ENCODE measurements at regions not wholly inside any gene's neighbourhood (a gene's known extent, or its start where the extent isn't known, plus 50 kb on each side); places are given as distances from the start of the nearest gene placed in this dataset.

DNA sequence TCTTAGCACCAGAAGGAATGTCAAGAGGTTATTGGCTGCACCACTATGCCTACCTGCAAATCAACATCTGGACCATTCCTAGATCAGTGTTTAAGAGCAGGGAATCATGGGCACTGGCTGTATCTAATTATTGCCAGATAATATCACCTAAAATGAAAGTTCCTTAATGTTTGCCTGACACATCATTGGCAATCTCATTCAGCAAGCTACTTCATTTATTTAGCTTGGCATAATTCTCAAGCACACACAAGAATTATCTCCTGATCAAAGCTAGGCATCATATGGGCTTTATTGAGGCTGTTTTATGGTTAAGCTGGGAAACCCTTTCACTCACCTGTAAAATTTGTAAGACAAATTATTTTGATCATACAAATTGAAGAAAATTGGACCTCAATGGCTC, 581.7 kb downstream of the INHBA start:
- DNase-seq, result no peak

DNA sequence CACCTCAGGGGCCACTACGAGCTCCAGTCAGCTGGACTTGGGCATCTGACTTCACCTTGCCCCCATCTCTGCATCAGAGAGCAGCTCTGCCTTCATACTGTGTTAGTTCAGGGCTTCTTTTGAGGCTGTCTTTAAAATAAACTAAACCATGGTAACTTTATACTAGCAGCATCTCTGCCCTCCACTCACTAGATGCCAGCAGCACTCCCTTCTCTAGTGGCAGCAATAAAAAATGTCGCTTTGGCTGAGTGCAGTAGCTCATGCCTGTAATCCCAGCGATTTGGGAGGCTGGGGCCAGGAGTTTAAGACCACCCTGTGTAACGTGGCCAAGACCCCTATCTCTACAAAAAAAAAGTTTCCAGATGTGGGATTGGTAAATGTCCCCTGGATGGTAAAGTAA, 584.4 kb downstream of the INHBA start:
- no peak for DNase-seq

DNA sequence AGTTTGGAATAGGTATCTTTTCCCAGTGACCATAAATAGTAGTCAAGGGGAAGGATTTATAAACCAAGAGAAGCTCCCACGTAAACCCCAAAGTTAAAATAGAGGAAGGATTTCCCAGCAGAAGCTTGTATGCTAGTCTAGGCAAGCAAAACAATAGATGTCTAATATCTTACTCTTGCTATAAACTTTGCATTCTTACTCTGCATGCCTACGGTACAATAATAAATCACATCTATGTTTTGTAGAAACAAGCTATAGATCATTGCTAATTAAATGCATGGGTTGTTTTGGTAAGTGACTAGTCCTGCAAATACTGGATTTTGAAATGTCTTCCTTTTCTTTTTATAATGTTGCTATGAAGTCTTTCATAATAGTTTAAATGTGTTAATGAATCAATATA, 585.5 kb downstream of the INHBA start:
- DNase-seq, result no peak

- no peak for DNase-seq
Measured at GRCh38 chr7:41116817-41117216, 586.1 kb downstream of the INHBA start.

GRCh38 chr7:41116337-41116736, 586.6 kb downstream of the INHBA start:
- no peak for DNase-seq

DNA sequence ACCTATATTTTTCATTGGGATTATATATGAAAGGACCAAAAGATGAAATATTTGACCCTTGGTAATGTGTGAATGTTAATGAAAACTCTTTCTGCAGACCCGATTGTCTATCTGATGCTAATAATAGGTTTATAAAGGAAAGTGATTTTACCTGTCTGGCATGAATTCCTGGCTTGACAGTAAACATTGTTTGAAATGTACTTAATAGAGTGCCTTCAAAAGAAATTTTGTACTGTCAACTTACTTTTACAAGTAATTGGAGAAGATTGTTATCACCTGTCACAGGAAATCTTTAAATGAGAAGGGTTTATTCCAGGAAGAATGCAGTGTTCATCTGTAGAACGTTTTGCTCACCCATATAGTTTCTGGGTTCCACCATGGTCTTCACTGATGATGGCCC, 588.2 kb downstream of the INHBA start:
- DNase-seq, result no peak

GRCh38 chr7:41114131-41114530, 588.8 kb downstream of the INHBA start:
- DNase-seq, result no peak

DNA sequence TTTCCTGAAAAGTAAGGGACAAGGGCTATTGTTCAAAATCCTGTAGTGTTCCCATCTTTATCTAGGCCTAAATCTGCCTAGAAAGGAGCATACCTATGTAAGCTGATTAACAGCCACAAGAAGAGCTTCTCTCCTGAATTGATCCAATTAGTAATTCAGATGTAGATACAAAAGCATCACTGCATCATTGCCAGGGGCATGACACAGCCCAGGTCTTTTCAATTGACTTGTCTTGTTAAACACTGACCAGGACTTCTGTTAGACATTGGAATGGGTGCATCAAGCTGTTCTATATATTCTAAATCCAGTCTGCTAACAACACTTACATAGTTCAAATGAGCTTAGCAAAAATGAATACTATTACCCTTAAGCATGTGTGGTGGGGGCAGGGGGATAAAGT, 589.2 kb downstream of the INHBA start:
- DNase-seq, result no peak

GRCh38 chr7:41110186-41110585, 592.7 kb downstream of the INHBA start:
- DNase-seq, result no peak

GRCh38 chr7:41108821-41109220, 594.1 kb downstream of the INHBA start:
- DNase-seq, result no peak

GRCh38 chr7:41107938-41108448, 594.9 kb downstream of the INHBA start:
- DNase-seq, result no peak

DNA sequence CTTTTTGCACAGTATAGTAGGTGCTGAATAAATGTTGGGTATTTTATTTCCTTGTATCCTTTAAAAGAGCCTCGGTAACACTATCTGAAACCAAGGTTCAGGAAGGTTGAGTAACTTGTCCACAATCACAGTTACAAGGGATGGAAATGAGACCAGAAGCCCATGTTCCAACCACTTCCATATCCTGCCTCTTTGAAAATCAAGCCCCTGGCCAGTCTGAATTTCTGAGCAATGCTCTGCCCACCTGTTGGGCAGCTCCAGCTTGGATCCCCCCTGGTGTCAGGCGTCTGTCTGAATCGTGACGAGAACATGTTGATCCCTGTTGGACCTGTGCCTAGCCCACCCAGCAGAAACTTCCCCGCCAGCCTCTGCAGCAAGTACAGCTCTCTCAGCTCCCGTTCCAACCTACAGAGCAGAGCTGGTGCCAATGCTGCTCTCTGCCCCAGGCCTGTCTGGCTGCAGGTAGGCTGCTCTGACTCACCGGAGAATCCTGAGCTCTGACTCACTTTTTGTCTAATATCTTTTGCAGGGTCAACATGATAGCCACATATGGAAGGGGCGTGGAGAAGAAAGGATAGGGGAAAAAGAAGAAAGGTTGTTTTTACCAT, 595.5 kb downstream of the INHBA start:
- DNase-seq, result no peak

DNA sequence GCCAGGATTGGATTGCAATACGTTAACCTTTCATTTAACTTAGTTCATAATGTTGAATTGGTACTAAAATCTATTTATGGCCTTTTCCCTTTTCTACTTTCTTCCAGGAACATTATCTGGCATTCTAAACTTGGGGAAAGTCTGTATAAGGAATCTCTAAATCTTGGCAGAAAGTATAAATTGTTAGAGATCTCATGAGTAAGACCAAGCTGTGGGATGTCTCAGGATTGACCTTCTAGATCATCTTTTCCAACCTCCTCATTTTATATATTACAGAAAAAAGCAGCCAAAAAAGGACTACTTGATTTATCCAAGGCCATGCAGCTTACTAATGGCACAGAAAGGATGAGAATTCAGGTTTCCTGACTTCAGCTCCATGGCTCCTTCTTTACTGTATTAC, 598.3 kb downstream of the INHBA start:
- no peak for DNase-seq

GRCh38 chr7:41103331-41103730, 599.6 kb downstream of the INHBA start:
- DNase-seq, result no peak

DNA sequence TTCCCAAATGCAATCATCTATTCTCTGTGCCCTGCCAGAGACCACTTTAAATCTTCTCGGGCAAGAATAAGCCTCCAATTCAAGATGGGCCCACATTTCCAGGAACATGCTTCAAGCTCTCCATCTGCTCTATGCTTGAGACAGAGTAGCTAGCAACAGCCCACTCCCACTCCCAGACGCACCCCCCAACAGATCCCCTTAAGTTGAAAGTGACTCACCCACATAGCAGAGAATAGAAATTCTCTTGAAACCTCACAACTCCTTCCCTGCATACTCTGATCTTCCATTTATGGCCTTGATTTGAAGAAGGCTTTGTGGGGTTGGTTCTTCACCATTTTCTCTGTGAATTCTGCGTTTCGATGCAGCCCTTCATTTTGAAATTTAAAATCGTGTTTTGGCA, 604.0 kb downstream of the INHBA start:
- DNase-seq, result no peak

DNA sequence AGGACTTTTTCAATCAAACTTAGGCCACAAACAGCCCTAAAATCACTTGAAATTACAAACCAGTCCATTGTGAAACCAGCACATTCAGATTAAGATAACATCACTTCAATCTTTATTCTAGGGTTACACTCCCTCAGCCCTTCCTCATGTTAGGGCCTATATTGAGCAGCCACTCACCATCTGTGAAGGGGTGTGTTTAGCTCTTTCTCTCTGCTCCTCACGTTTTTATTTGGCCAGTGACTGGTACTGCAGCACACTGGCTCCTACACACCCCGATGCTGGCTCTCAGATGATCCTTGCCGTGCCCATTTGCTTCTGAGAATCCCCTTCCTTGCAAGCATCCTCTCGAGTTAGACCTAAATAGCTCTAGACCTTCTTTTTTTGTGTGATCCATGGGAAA, 604.5 kb downstream of the INHBA start:
- no peak for DNase-seq

- no peak for DNase-seq
Measured at GRCh38 chr7:41097501-41097900, 605.4 kb downstream of the INHBA start.

DNA sequence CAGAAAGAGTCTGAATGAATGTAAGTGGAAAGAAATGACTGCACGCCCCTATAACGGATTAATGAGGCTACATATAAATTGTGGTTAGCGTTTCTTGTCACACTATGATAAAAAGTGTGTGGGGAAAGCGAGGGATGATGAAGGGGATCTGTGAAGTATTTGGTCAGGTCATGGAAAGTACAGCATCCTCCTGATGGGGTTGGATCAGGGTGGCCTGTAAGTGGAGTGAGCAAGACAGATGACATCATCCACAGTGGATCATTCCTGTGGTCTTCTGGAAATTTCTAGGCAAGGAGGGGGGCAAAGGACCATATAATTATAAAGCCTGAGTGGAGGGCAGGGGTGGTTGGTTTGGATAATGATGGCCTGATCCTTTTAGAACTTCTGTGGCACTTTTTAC, 606.0 kb downstream of the INHBA start:
- DNase-seq, result no peak

DNA sequence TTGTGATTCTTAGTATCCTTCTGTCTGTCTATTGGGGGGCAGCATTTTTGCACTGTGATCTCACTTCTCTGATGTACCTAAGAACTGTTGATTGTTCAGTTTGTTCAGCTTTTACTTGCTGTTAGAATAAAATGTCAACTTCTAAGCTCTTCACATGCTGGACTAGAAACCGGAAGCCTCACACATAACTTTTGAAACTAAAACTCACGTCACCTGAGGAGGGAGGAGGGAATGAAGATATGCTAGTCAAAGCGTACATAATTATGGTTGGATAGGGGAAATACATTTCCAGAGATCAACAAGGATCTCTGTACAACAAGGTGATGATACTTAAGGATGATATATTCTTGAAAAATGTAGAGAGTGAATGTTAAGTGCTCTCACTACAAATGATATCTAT, 609.7 kb downstream of the INHBA start:
- no peak for DNase-seq

- no peak for DNase-seq
Measured at GRCh38 chr7:41085244-41085643, 617.6 kb downstream of the INHBA start.

DNA sequence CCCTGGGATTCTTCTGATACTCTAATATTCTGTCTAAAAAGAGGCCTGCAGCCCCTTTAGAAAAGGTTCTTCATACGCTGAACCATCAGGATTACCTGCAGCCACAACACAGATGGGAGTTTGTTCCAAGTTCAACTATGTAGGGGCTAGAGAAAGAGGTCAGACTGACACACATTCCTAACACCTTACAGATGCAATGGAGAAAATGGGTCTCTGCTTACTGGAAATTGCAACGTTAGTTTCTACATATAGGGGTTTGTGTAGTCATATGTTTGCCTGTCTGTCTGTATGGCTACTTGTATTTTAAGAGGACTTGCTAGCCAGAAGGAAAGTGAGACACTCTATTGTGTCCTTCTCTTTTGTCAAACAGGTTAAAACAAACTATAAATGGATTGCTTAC, 618.5 kb downstream of the INHBA start:
- DNase-seq, result no peak

- DNase-seq, result no peak
Measured at GRCh38 chr7:41069635-41070034, 633.3 kb downstream of the INHBA start.

- DNase-seq, result no peak
Measured at GRCh38 chr7:41067576-41067975, 635.3 kb downstream of the INHBA start.

GRCh38 chr7:41065663-41066062, 637.2 kb downstream of the INHBA start:
- DNase-seq, result no peak

GRCh38 chr7:41063116-41063515, 639.8 kb downstream of the INHBA start:
- DNase-seq, result no peak

DNA sequence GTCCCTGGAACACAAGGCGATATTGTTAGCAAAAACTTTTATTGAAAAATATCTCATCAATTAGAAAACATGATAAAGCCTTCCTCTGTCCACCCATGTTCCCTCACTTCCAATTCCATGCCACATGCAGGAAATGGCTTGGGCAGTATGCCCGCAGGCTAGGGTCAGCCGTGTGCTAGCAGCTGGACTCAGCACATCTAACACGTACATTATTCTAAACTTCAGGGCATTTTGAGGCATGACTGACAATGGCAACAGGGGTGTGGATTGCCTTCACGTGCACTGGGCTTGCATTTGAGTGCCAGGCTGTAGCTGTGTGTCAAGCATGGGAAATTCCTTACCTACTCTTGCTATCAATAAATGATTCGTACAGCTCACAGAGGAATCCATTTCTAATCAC, 642.1 kb downstream of the INHBA start:
- DNase-seq, result no peak

All from SHP77 (cell line).